BJ (cell line): ENCODE measurements at regions not wholly inside any gene's neighbourhood (a gene's known extent, or its start where the extent isn't known, plus 50 kb on each side); places are given as distances from the start of the nearest gene placed in this dataset.

Experiments used
- CTCF ChIA-PET: fragments of 350-600 bp; formaldehyde crosslinking; extraction: SDS; loops from one replicate; lab custom pipeline; 2021; ENCODE audit warnings: antibody characterized with exemption, inconsistent platforms; lab: Yijun Ruan, JAX
- POLR2A ChIA-PET: fragments of 300-600 bp; sonication (Branson Sonifier 250); formaldehyde crosslinking; extraction: SDS; loops from one replicate; lab custom pipeline; 2021; ENCODE audit warnings: antibody characterized with exemption; lab: Charles Lee
- DNase-seq: peaks from one replicate; pipeline ENCODE4 v3.0.0-alpha.2; 2011; ENCODE audit warnings: low read depth
- H3K27me3 ChIP-seq: 2 replicates; pipeline ENCODE4 v1.6.0; 2011; ENCODE audit warnings: low read length; ENCODE audit not compliant: control insufficient read depth, insufficient read depth
- H3K36me3 ChIP-seq: 2 replicates; pipeline ENCODE4 v1.5.1; 2011; ENCODE audit warnings: low read length; ENCODE audit not compliant: control insufficient read depth, insufficient read depth
- H3K4me3 ChIP-seq: 2 replicates; pipeline ENCODE4 v1.5.1; 2011; ENCODE audit warnings: low read depth, mild to moderate bottlenecking, control low read depth, low read length
- CTCF ChIP-seq: IDR thresholded peaks from 2 replicates; pipeline ENCODE4 v1.5.1; 2011; ENCODE audit warnings: low read depth, mild to moderate bottlenecking, control low read depth, inconsistent platforms, low read length, moderate library complexity; ENCODE audit not compliant: insufficient read depth

DNA sequence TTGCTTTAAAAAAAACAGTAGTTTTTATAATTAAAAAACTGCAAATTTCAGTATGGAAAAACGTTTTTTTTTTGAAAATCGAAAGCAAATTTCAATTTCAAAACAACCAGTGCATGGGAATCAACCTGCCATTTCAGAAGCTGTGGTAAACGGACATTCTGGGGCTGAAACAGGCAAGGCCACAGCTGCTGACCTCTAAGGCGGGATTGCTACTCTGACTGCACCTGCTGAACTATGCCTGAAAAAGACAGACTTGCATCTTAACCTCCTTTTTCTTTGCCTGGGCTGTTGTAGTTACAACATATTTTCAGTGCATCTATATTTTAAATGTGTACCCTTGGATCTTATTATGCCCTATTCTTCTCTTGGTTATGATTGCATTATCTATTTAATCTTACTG is 303.0 kb upstream of the SP8 start:
- no peak for DNase-seq
- Histone ChIP-seq H3K27me3 (no peaks in the 10 kb centered on the region), H3K4me3 (no peak overlapping the region), H3K36me3 (no peaks in the 10 kb centered on the region)
- ChIA-PET POLR2A (no interaction called here), CTCF (no interaction called here)
- TF ChIP-seq CTCF, result no peak

- no peak for DNase-seq
- Histone ChIP-seq H3K27me3 (no peaks in the 10 kb centered on the region), H3K36me3 (no peaks in the 10 kb centered on the region), H3K4me3 (no peak overlapping the region)
- POLR2A ChIA-PET, result no interaction called here
- CTCF ChIA-PET, result no interaction called here
- no peak for TF ChIP-seq CTCF
Measured at GRCh38 chr7:21092766-21093702, 306.3 kb upstream of the SP8 start.

GRCh38 chr7:21094589-21094988 is 307.9 kb upstream of the SP8 start:
- DNase-seq, result no peak
- Histone ChIP-seq H3K36me3 (no peaks in the 10 kb centered on the region), H3K27me3 (no peaks in the 10 kb centered on the region), H3K4me3 (no peak overlapping the region)
- ChIA-PET POLR2A (no interaction called here), CTCF (no interaction called here)
- no peak for TF ChIP-seq CTCF

DNA sequence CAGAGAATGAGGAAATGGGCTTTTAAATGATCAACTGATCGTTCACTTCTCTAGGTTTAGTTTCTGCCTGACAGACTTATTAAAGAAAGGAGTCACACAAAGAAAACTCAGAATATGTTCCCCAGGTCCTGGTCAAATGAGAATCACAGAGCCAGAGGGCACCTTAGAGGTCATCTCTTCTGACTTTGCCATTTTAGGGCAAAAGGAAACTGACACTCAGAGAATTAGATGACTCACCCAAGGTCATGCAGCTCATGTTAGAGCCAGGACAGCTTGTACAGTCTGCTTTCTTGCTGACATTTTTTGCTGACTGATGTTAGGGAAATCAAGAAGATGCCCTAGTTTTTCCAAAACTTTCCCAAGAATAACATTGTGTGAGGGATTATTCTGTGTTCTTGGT is 312.7 kb upstream of the SP8 start:
- CTCF ChIA-PET, result no interaction called here
- DNase-seq, result no peak

GRCh38 chr7:21099955-21100354 is 313.3 kb upstream of the SP8 start:
- POLR2A ChIA-PET, result no interaction called here
- no peaks in the 10 kb centered on the region for H3K27me3 ChIP-seq
- H3K36me3 ChIP-seq, result no peaks in the 10 kb centered on the region
- no peak for DNase-seq
- no peak overlapping the region for H3K4me3 ChIP-seq
- CTCF ChIA-PET, result no interaction called here
- no peak for TF ChIP-seq CTCF

More for the DNA sequence above, 312.7 kb upstream of the SP8 start:
- no peaks in the 10 kb centered on the region for H3K27me3 ChIP-seq
- no peaks in the 10 kb centered on the region for H3K36me3 ChIP-seq
- POLR2A ChIA-PET, result no interaction called here
- TF ChIP-seq CTCF, result no peak
- H3K4me3 ChIP-seq, result no peak overlapping the region
